OCI-LY7 (cell line): ENCODE measurements at regions not wholly inside any gene's neighbourhood (a gene's known extent, or its start where the extent isn't known, plus 50 kb on each side); places are given as distances from the start of the nearest gene placed in this dataset.
"Not testable (repeated sequence)": the region's sequence is repeated elsewhere in the genome, so short reads cannot be mapped to it uniquely, and the experiment has no call there.

ENCODE experiments used
- BruUV-seq: library from RNA; stranded (reverse); fragments of 400-500 nt; replicated peaks from 2 replicates; lab custom pipeline; 2021; lab: Mats Ljungman, UMichigan
- CTCF ChIA-PET: fragments of 300-600 bp; sonication (Branson Sonifier 250); formaldehyde crosslinking; loops from one replicate; lab custom pipeline; 2022; ENCODE audit warnings: antibody characterized with exemption; ENCODE audit not compliant: unreplicated experiment; lab: Charles Lee
- POLR2A ChIA-PET: fragments of 300-600 bp; sonication (Branson Sonifier 250); formaldehyde crosslinking; loops from one replicate; lab custom pipeline; 2022; ENCODE audit warnings: antibody characterized with exemption; lab: Charles Lee
- DNase-seq: peaks from one replicate; pipeline ENCODE4 v3.0.0-alpha.2; 2015; ENCODE audit warnings: low spot score
- H2AFZ ChIP-seq: fragments of 200-600 bp; sonication (generic), shearing (Covaris generic); 2 replicates; pipeline ENCODE4 v1.6.1; 2014; ENCODE audit warnings: mild to moderate bottlenecking, antibody characterized with exemption, low read length, moderate library complexity
- H3K27ac ChIP-seq: fragments of 200-600 bp; sonication (generic); 2 replicates; pipeline ENCODE4 v1.5.1; 2014; ENCODE audit warnings: mixed run types, low read depth, mild to moderate bottlenecking, moderate library complexity, low read length, inconsistent platforms; ENCODE audit not compliant: poor library complexity, severe bottlenecking
- H3K36me3 ChIP-seq: fragments of 200-600 bp; sonication (generic); 2 replicates; pipeline ENCODE4 v1.6.1; 2014; ENCODE audit warnings: mild to moderate bottlenecking, antibody characterized with exemption, low read length, moderate library complexity, mixed read lengths; ENCODE audit not compliant: insufficient read depth
- H3K4me1 ChIP-seq: fragments of 200-600 bp; sonication (generic); 2 replicates; pipeline ENCODE4 v1.5.1; 2014; ENCODE audit warnings: mild to moderate bottlenecking, low read length; ENCODE audit not compliant: insufficient read depth, poor library complexity, severe bottlenecking
- H3K4me2 ChIP-seq: fragments of 200-600 bp; sonication (generic); 2 replicates; pipeline ENCODE4 v1.6.1; 2014; ENCODE audit warnings: mild to moderate bottlenecking, low read length
- H3K4me3 ChIP-seq: fragments of 200-600 bp; sonication (generic); 2 replicates; pipeline ENCODE4 v1.5.1; 2014; ENCODE audit warnings: mild to moderate bottlenecking, low read depth, low read length; ENCODE audit not compliant: poor library complexity, severe bottlenecking
- H3K79me2 ChIP-seq: fragments of 200-600 bp; sonication (generic); 2 replicates; pipeline ENCODE4 v1.6.1; 2016; ENCODE audit warnings: low read depth, mild to moderate bottlenecking, low read length, moderate library complexity, mixed read lengths; ENCODE audit not compliant: insufficient read depth
- H3K9me2 ChIP-seq: fragments of 200-600 bp; sonication (generic); 2 replicates; pipeline ENCODE4 v1.6.1; 2016; ENCODE audit warnings: mild to moderate bottlenecking, low read length, mixed read lengths; ENCODE audit not compliant: insufficient read depth
- H3K9me3 ChIP-seq: fragments of 200-600 bp; sonication (generic); 2 replicates; pipeline ENCODE4 v1.6.1; 2014; ENCODE audit warnings: mild to moderate bottlenecking, mixed run types, low read length, mixed read lengths
- H4K20me1 ChIP-seq: fragments of 200-600 bp; sonication (generic); 2 replicates; pipeline ENCODE4 v1.6.1; 2014; ENCODE audit warnings: mild to moderate bottlenecking, antibody characterized with exemption, low read length, moderate library complexity, mixed read lengths; ENCODE audit not compliant: insufficient read depth
- EZH2phosphoT487 ChIP-seq: fragments of 200-600 bp; sonication (generic); IDR thresholded peaks from 2 replicates; pipeline ENCODE4 v1.6.1; 2018; ENCODE audit warnings: low read depth, borderline replicate concordance, mild to moderate bottlenecking, mixed run types, antibody characterized with exemption, low read length, moderate library complexity, mixed read lengths
- intact Hi-C: fragments of 100-400 bp; cut with micrococcal nuclease; formaldehyde crosslinking; loops from one replicate; pipeline ENCODE4 v1.10.0; 2022; ENCODE audit not compliant: unreplicated experiment
- TF ChIP-seq, protein P1 (sequence below): fragments of 200-600 bp; sonication (generic); conservative IDR thresholded peaks from 2 replicates; pipeline ENCODE4 v1.5.1; 2014; ENCODE audit warnings: mild to moderate bottlenecking, antibody characterized with exemption, low read length, moderate library complexity, mixed read lengths

DNA sequence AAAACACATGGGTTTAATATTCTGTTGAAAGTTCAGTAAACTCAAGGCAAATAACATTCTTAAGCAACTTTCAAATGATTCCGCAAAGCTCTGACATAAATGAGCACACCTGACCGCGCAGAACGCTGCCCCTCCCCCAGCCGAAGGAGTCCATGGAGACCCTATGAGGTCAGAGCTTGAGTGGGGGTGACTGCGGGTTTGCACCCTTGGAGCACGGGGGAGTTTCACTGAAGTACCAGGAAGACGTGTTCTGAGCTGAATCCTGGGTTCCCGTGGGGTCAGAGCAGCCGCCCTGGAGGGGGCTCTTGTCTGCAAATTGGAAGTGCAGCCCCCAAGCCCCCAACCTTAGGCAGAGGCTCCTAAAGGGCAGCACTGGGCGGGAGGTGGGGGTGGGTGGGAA is 324.1 kb upstream of the SFSWAP start:
- no peak overlapping the region for H3K4me2 ChIP-seq
- no peak for DNase-seq
- CTCF ChIA-PET: no interaction called here
- no peaks in the 10 kb centered on the region for H3K79me2 ChIP-seq
- no peaks in the 10 kb centered on the region for H3K9me2 ChIP-seq
- POLR2A ChIA-PET: no interaction called here
- intact Hi-C loops: no loop called here
- H3K36me3 ChIP-seq: no peaks in the 10 kb centered on the region
- no peak overlapping the region for H2AFZ ChIP-seq
- no peak for TF ChIP-seq EZH2phosphoT487
- TF ChIP-seq, protein P1, sequence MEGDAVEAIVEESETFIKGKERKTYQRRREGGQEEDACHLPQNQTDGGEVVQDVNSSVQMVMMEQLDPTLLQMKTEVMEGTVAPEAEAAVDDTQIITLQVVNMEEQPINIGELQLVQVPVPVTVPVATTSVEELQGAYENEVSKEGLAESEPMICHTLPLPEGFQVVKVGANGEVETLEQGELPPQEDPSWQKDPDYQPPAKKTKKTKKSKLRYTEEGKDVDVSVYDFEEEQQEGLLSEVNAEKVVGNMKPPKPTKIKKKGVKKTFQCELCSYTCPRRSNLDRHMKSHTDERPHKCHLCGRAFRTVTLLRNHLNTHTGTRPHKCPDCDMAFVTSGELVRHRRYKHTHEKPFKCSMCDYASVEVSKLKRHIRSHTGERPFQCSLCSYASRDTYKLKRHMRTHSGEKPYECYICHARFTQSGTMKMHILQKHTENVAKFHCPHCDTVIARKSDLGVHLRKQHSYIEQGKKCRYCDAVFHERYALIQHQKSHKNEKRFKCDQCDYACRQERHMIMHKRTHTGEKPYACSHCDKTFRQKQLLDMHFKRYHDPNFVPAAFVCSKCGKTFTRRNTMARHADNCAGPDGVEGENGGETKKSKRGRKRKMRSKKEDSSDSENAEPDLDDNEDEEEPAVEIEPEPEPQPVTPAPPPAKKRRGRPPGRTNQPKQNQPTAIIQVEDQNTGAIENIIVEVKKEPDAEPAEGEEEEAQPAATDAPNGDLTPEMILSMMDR: no peak
- H3K4me3 ChIP-seq: no peak overlapping the region
- no peaks in the 10 kb centered on the region for H4K20me1 ChIP-seq
- BruUV-seq: no TSS peak
- no peak overlapping the region for H3K27ac ChIP-seq
- H3K4me1 ChIP-seq: no peaks in the 10 kb centered on the region
- H3K9me3 ChIP-seq: no peaks in the 10 kb centered on the region

DNA sequence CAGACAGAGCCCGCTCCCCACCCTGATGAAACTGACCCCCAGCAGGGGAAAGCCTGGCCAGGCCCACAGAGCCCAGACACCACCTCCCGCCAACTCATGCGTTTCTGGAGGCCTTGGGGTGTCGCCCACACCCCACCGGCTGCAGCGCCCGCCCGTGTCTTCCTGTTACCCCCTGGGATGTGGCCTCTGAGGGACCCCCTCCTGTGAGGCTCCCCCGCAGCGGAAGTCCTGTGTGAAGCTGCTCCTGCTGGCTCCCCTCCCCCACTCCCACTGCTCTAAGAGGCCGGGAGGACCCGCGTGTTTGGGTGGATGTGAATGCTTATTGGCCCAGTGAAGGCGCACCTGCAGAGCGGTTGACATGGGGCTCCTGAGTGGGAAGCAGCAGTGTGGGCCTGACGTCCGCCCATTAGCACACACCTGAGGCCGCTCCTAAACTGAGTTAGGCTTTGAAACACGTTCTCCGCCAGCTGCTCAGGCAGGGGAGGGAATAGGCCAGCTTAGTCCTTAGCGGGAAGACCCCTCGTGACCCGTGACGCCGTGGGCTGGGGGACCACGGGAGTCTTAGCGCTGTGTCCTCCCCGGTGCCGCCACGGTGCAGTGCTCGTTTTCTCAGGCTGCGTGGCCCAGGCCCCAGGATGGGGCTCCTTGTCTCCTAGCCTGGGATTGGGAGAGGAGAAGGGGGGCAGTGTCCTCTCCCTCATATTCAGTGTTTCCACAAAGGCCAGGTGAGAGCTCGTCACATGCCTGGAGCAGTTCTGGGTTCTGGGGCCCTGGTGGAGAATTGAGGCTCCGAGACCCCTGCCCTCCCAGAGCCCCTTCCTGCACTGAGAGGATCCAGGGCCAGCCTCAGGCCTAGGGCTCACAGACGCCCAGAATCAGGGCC is 323.4 kb upstream of the SFSWAP start:
- BruUV-seq: no TSS peak
- ChIA-PET CTCF (no interaction called here), POLR2A (no interaction called here)
- Histone ChIP-seq H3K4me1 (no peaks in the 10 kb centered on the region), H4K20me1 (no peaks in the 10 kb centered on the region), H3K4me3 (no peak overlapping the region), H3K79me2 (no peaks in the 10 kb centered on the region), H3K36me3 (no peaks in the 10 kb centered on the region), H3K9me3 (no peaks in the 10 kb centered on the region), H3K27ac (no peak overlapping the region), H2AFZ (no peak overlapping the region), H3K9me2 (no peaks in the 10 kb centered on the region), H3K4me2 (no peak overlapping the region)
- intact Hi-C loops: no loop called here
- no peak for TF ChIP-seq EZH2phosphoT487
- TF ChIP-seq, protein P1: no peak
- no peak for DNase-seq

DNA sequence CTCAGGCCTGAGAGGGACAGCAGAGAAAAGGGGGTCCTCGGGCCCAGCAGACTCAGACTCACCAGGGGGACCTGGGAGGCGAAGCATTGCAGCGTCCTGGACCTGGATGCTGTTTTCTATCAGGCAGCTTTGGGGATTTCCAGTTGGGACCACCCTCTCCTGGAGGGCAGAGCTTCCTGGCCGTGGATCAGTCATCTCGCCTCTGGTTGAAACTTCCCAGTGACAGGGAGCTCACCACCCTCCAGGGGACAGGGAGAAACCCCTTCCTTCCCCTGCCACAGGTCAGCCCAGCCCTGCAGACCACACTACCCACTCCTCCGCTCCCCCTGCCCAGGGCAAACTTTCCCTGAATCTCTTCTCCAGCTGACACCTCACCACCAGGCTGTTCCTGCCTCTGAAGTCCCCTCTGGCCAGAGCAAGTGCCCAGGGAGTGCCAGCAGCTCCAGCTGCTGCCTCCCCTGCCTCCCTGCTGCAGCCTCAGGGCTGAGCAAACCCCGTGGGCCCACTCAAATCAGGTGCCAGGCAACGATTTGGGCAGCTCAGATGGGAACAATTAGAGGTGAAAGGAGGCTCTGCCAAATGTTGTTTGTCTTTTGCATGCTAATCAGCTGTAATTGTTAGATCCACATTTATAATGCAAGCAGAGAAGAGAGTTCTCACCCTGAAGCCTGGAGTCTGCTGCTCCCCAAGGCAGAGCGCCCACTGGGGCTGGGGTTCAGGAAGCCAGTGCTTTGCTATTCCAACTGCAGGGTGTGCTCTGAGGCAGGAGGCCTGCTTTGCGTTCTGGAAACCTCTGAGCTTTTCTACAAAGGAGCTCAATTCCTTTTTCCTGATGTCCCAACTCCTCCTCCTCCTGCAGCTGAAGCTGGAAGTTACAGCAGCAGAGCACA is 322.5 kb upstream of the SFSWAP start:
- BruUV-seq, intact Hi-C loops, H3K9me2 ChIP-seq, CTCF ChIA-PET, H3K4me3 ChIP-seq, H3K27ac ChIP-seq, DNase-seq, H3K36me3 ChIP-seq, H3K9me3 ChIP-seq, H3K4me2 ChIP-seq, H3K4me1 ChIP-seq, POLR2A ChIA-PET, H2AFZ ChIP-seq, H3K79me2 ChIP-seq, H4K20me1 ChIP-seq: not testable (repeated sequence)
